T-helper 17 cell (primary cell): ENCODE measurements at regions not wholly inside any gene's neighbourhood (a gene's known extent, or its start where the extent isn't known, plus 50 kb on each side); places are given as distances from the start of the nearest gene placed in this dataset.
"Not testable (repeated sequence)": the region's sequence is repeated elsewhere in the genome, so short reads cannot be mapped to it uniquely, and the experiment has no call there.

ENCODE experiments used
- ATAC-seq: fragments of 150-1000 bp; cut with Tn5 transposase; 2 replicates; pipeline ENCODE4 v1.10.0; 2021; ENCODE audit warnings: mild to moderate bottlenecking, moderate library complexity
- DNase-seq, 3 donors: peaks; one replicate each; pipeline versions ENCODE4 v3.0.0 to v3.0.0-alpha.2; 2020 to 2021
- H3K9me3 ChIP-seq: one replicate; pipeline ENCODE4 v1.7.0; 2013; ENCODE audit warnings: low read length, mild to moderate bottlenecking; ENCODE audit not compliant: control insufficient read depth, poor library complexity, severe bottlenecking
- H3K27ac Mint-ChIP-seq: one replicate; pipeline ENCODE4 v1.8.0; 2022; ENCODE audit warnings: mild to moderate bottlenecking, moderate library complexity, mixed read lengths
- H3K27me3 Mint-ChIP-seq: one replicate; pipeline ENCODE4 v1.8.0; 2022; ENCODE audit warnings: mixed read lengths
- H3K36me3 Mint-ChIP-seq: one replicate; pipeline ENCODE4 v1.8.0; 2022; ENCODE audit warnings: low read depth, mixed read lengths
- H3K4me1 Mint-ChIP-seq: one replicate; pipeline ENCODE4 v1.8.0; 2022; ENCODE audit warnings: mild to moderate bottlenecking, mixed read lengths
- H3K4me3 Mint-ChIP-seq: one replicate; pipeline ENCODE4 v1.8.0; 2022; ENCODE audit warnings: mild to moderate bottlenecking, moderate library complexity, mixed read lengths

DNA sequence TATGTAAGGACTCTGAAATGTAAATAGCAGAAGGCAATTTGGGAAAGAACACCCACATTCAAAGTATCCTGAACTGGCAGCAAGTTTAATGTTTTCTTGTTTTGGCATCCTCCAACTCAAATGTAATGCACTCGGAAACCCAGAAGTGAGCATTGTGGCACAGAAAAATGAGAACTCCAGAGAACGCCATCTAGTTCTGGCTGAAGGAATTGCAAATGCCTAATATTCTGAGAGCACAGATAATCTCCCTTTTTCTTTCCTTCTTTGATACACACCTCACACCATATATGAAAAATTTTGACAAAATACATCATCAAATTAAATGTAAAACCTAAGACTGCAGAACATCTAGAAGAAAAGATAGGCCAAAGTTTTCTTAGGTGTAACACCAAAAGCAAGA lies 52.1 kb downstream of the PWWP3B start:
- ATAC-seq = no peak
- Mint-ChIP-seq H3K36me3 (no peaks in the 10 kb centered on the region), H3K4me3 (no peak overlapping the region), H3K4me1 (no peaks in the 10 kb centered on the region), H3K27me3 (no peaks in the 10 kb centered on the region), H3K27ac (no peak overlapping the region)
- H3K9me3 ChIP-seq = no peaks in the 10 kb centered on the region
- no peak for DNase-seq

GRCh38 chrX:106243376-106243775 lies 75.3 kb downstream of the PWWP3B start:
- H3K9me3 ChIP-seq = no peaks in the 10 kb centered on the region
- no peaks in the 10 kb centered on the region for H3K27me3 Mint-ChIP-seq
- no peaks in the 10 kb centered on the region for H3K4me1 Mint-ChIP-seq
- DNase-seq (no peak), ATAC-seq (no peak)
- no peak overlapping the region for H3K4me3 Mint-ChIP-seq
- no peak overlapping the region for H3K27ac Mint-ChIP-seq
- H3K36me3 Mint-ChIP-seq = no peaks in the 10 kb centered on the region

- DNase-seq (no peak), ATAC-seq (no peak)
- Mint-ChIP-seq H3K4me3 (no peak overlapping the region), H3K36me3 (no peaks in the 10 kb centered on the region), H3K4me1 (no peaks in the 10 kb centered on the region), H3K27ac (no peak overlapping the region), H3K27me3 (no peaks in the 10 kb centered on the region)
- H3K9me3 ChIP-seq = no peaks in the 10 kb centered on the region
Measured at GRCh38 chrX:106246511-106246910, 78.4 kb downstream of the PWWP3B start.

DNA sequence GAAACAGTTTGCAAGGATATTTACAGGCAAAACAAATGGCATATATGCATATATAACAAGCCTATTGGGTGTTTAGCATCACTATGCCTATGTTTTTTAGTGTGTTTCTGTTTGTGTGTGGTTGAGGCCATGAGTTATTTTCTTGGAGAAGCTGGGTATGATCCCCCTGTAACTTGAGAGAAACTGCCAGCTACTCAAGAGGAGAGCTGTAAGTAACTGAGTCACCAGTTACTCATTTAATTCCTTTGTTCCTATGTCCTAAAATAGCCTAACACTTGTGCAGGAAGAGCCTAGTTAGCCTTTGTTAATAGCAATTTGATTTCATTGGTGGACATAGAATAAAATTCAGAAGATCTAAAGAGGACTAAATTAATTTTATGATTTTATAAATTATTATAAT lies 79.1 kb downstream of the PWWP3B start:
- no peak overlapping the region for H3K4me3 Mint-ChIP-seq
- no peaks in the 10 kb centered on the region for H3K9me3 ChIP-seq
- H3K36me3 Mint-ChIP-seq = no peaks in the 10 kb centered on the region
- no peak overlapping the region for H3K27ac Mint-ChIP-seq
- ATAC-seq (no peak), DNase-seq (no peak)
- H3K27me3 Mint-ChIP-seq = no peaks in the 10 kb centered on the region
- H3K4me1 Mint-ChIP-seq = no peaks in the 10 kb centered on the region

GRCh38 chrX:106249706-106250379 lies 81.7 kb downstream of the PWWP3B start:
- Mint-ChIP-seq H3K27ac (no peak overlapping the region), H3K36me3 (no peaks in the 10 kb centered on the region), H3K4me1 (no peaks in the 10 kb centered on the region), H3K4me3 (no peak overlapping the region), H3K27me3 (no peaks in the 10 kb centered on the region)
- DNase-seq (no peak), ATAC-seq (no peak)
- no peaks in the 10 kb centered on the region for H3K9me3 ChIP-seq

- H3K36me3 Mint-ChIP-seq = no peaks in the 10 kb centered on the region
- ATAC-seq = no peak
- no peaks in the 10 kb centered on the region for H3K9me3 ChIP-seq
- H3K4me3 Mint-ChIP-seq = no peak overlapping the region
- H3K27me3 Mint-ChIP-seq = no peaks in the 10 kb centered on the region
- no peak overlapping the region for H3K27ac Mint-ChIP-seq
- DNase-seq = no peak
- no peaks in the 10 kb centered on the region for H3K4me1 Mint-ChIP-seq
Measured at GRCh38 chrX:106263817-106264216, 95.7 kb downstream of the PWWP3B start.

DNA sequence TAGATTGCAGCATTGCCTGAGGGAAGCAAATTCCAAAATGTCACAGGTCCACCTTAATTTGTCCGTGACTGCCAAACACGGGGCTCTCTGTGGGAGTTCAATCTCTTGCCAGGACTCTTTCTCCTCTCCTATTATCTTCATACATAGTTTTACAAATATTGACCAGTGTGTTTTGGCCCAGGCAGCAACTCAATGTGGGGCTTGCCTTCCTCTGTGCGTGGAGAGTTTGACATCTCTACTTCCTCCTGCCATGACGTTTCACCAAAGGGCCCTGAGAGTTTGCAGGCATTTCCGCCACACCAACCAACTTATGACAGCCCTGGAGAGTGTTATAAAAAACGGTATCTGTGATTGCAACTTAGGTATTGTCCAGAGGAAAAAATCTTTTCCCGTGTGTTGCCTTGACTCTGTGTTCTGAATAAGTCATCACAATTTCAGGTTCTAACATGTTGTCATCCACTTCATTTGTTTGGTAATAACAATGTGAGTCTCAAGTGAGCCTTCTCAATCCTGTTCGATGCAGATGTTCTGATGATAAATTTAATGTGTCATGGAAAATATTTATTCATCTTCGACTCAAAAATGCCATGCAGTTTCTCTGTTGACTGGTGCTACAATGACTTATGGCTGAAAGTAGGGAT lies 106.0 kb downstream of the PWWP3B start:
- H3K4me1 Mint-ChIP-seq, H3K27me3 Mint-ChIP-seq, DNase-seq, H3K4me3 Mint-ChIP-seq, H3K9me3 ChIP-seq, ATAC-seq, H3K36me3 Mint-ChIP-seq, H3K27ac Mint-ChIP-seq: not testable (repeated sequence)

DNA sequence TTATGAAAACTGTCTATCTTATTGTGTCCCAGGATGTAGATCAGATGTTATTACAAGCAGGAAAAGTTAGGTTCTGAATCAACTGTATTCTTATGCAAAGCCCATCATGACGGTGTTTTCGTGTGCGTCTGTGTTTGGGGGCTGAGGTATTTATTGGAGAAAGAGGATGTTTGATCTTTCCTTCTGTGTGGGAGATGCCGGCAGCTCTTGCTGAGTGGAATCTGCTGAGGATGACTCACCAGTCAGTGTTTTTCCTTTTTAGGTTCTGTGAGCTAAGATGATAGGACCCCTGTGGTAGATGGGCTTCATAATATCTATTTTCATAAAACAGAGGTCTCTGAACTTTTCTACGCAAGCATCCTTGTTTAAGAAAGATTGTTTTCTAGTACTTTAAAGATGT lies 107.1 kb downstream of the PWWP3B start:
- H3K9me3 ChIP-seq, DNase-seq, H3K4me3 Mint-ChIP-seq, ATAC-seq, H3K4me1 Mint-ChIP-seq, H3K27ac Mint-ChIP-seq, H3K27me3 Mint-ChIP-seq, H3K36me3 Mint-ChIP-seq: not testable (repeated sequence)

DNA sequence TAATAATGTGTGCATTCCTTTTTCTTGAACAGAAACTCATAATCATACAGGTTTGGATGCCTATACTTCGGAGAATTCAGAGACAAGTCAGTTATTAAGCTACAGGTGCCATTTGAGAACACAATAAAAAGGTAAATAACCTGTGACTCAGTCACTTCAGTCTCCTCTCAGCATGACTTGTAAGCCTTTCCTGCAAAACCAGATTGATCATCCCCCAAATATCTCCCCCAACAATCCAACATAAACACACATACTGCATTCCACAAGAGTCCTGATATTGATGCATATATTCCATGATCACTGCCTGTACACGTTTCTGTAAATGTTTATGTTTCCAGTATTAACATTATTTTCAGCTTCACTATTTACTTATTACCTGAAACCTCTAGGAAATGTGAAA lies 110.8 kb downstream of the PWWP3B start:
- DNase-seq (no peak), ATAC-seq (no peak)
- no peak overlapping the region for H3K27ac Mint-ChIP-seq
- no peaks in the 10 kb centered on the region for H3K9me3 ChIP-seq
- no peaks in the 10 kb centered on the region for H3K36me3 Mint-ChIP-seq
- no peak overlapping the region for H3K4me3 Mint-ChIP-seq
- no peaks in the 10 kb centered on the region for H3K4me1 Mint-ChIP-seq
- no peaks in the 10 kb centered on the region for H3K27me3 Mint-ChIP-seq

DNA sequence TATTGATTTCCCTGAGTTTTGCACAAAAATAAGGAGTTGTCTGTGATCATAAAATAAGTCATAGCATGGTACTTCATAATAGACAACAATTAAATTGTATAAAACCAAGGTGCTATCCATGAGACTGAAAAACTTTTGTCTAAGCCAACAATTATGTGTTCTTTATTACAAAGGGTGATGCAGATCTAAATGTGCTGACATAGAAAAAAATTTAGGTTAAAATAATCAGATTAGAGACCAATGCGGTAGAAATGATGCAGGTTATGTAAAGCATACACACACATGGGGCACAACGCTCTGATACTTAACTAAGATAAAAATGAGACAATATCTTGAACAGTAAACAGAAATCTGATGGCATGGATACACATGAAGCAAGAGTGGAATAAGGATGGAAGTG lies 113.3 kb downstream of the PWWP3B start:
- H3K36me3 Mint-ChIP-seq = no peaks in the 10 kb centered on the region
- ATAC-seq (no peak), DNase-seq (no peak)
- H3K4me1 Mint-ChIP-seq = no peaks in the 10 kb centered on the region
- H3K27me3 Mint-ChIP-seq = no peaks in the 10 kb centered on the region
- no peaks in the 10 kb centered on the region for H3K9me3 ChIP-seq
- no peak overlapping the region for H3K4me3 Mint-ChIP-seq
- no peak overlapping the region for H3K27ac Mint-ChIP-seq

DNA sequence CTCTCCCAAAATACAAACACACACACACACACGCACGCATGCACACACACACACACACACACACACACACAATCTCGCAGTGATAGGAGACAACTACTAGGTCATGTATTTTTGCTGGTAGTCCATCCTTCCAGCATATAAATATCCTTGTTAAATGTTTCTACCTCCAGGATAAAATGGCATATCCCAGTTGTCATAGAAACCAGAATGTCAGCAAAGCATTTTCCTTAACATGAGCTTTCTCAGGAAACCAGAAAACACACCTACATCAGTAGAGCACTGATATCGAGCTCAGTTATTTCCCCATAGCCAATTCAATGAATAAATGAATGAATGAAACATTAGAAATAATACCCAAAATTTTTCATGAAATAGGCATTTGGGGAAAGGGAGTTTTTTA lies 115.7 kb downstream of the PWWP3B start:
- DNase-seq (no peak), ATAC-seq (no peak)
- Mint-ChIP-seq H3K27me3 (no peaks in the 10 kb centered on the region), H3K27ac (no peak overlapping the region), H3K4me1 (no peaks in the 10 kb centered on the region), H3K4me3 (no peak overlapping the region), H3K36me3 (no peaks in the 10 kb centered on the region)
- H3K9me3 ChIP-seq = no peaks in the 10 kb centered on the region

DNA sequence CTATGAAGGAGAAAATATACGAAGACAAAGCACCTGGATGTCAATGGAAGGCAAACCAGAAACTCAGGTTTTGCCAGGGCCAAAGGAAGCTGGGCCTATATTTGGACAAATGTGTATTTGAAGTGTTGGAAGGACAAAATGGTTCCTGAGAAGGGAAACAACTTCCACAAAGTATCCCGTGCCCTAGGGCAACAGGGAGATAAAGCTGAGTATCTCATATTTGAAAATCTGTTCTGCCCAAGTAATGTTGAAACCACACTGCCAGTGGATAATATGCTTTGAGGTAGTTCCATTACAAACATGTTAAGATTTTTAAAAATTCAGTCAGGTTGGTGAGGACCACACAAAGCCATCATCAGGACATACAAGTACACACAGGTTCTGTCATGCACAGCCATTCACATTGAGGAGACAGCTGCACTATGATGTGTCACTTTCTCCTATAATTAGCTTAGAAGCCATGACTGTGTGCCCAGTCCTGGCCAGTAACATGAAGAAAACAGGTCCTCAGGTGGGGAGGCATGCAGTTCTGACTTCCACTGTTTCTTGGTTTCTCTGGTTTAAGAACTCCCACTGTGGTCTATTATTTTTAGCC lies 116.4 kb downstream of the PWWP3B start:
- H3K36me3 Mint-ChIP-seq = no peaks in the 10 kb centered on the region
- no peaks in the 10 kb centered on the region for H3K9me3 ChIP-seq
- no peak for ATAC-seq
- DNase-seq = no peak
- no peaks in the 10 kb centered on the region for H3K4me1 Mint-ChIP-seq
- H3K4me3 Mint-ChIP-seq = no peak overlapping the region
- no peak overlapping the region for H3K27ac Mint-ChIP-seq
- H3K27me3 Mint-ChIP-seq = no peaks in the 10 kb centered on the region

DNA sequence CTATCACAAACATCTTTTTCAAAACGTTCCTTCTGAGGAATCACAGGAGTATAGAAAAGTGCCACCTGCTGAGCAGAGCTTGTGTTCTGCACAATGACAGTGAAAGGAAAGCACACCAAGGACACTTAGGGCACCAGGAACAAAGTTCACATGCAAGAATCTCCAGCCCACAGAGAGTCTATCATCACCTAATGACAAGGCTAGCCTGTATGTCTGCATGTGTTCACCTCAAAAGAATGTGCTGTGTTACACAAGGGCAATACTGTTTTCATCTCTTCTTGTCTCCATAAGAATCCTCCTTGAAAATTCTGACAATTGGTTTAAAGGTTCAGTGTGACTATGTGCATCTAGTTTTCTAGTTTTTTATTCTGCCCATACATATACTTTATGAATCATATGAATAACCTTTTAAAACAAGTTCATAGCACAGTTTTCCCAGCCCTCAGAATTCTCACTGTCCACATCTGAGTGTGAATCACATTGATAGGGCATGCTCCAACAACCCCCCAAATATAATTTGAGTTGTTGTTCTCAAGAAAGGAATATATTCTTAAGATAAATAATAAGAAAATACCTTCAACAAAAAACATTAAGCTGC lies 118.0 kb downstream of the PWWP3B start:
- no peaks in the 10 kb centered on the region for H3K4me1 Mint-ChIP-seq
- no peaks in the 10 kb centered on the region for H3K27me3 Mint-ChIP-seq
- H3K27ac Mint-ChIP-seq = no peak overlapping the region
- ATAC-seq (no peak), DNase-seq (no peak)
- no peaks in the 10 kb centered on the region for H3K36me3 Mint-ChIP-seq
- H3K4me3 Mint-ChIP-seq = no peak overlapping the region
- H3K9me3 ChIP-seq = no peaks in the 10 kb centered on the region

- not testable (repeated sequence) for H3K27ac Mint-ChIP-seq, H3K27me3 Mint-ChIP-seq, H3K4me3 Mint-ChIP-seq, H3K36me3 Mint-ChIP-seq, DNase-seq, H3K9me3 ChIP-seq, ATAC-seq, H3K4me1 Mint-ChIP-seq
Measured at GRCh38 chrX:106290778-106291177, 122.7 kb downstream of the PWWP3B start.
